SK-N-SH (cell line): ENCODE measurements at regions not wholly inside any gene's neighbourhood (a gene's known extent, or its start where the extent isn't known, plus 50 kb on each side); places are given as distances from the start of the nearest gene placed in this dataset.

Experiments
- CTCF ChIA-PET: fragments of 300-600, 350-600 bp; formaldehyde crosslinking; extraction: SDS; loops from one replicate; lab custom pipeline; 2021; lab: Yijun Ruan, JAX
- POLR2A ChIA-PET: fragments of 350-600 bp; sonication (Branson Sonifier 250); formaldehyde crosslinking; extraction: SDS; loops from one replicate; lab custom pipeline; 2020; ENCODE audit warnings: antibody characterized with exemption, inconsistent platforms; lab: Yijun Ruan, JAX
- DNase-seq: peaks from one replicate; pipeline ENCODE4 v3.0.0; 2012
- H2AFZ ChIP-seq: fragments of 200-600 bp; sonication (generic); 2 replicates; pipeline ENCODE4 v1.8.1; 2016; ENCODE audit warnings: antibody characterized with exemption, mild to moderate bottlenecking, low read depth
- H3F3A ChIP-seq: fragments of 200-600 bp; sonication (generic); replicated peaks from 2 replicates; pipeline ENCODE3; 2016; ENCODE audit warnings: antibody characterized with exemption, mild to moderate bottlenecking; ENCODE audit not compliant: insufficient read depth
- H3K27ac ChIP-seq, 2 experiments: fragments of 200-500 bp in 1 of 2; fragments of 200-600 bp in 1 of 2; sonication (Bioruptor generic) in 1 of 2; sonication (generic), shearing (Covaris generic) in 1 of 2; 2 replicates each; pipeline versions ENCODE4 v1.5.1 to v1.6.1; 2014 to 2016; ENCODE audit warnings: low read depth in 2 of 2, inconsistent platforms in 1 of 2, low read length in 1 of 2, mild to moderate bottlenecking in 1 of 2, mixed read lengths in 1 of 2
- H3K27me3 ChIP-seq: fragments of 200-600 bp; sonication (generic), shearing (Covaris generic); 2 replicates; pipeline ENCODE4 v1.6.1; 2016; ENCODE audit warnings: mixed run types; ENCODE audit not compliant: insufficient read depth
- H3K36me3 ChIP-seq, 2 experiments: fragments of 200-500 bp in 1 of 2; fragments of 200-600 bp in 1 of 2; sonication (Bioruptor generic) in 1 of 2; sonication (generic) in 1 of 2; replicated peaks in 1 of 2; 2 replicates each; pipeline versions ENCODE3 to v1.5.1; 2014 to 2016; ENCODE audit warnings: low read length in 1 of 2, mild to moderate bottlenecking in 1 of 2; ENCODE audit not compliant: insufficient read depth in 2 of 2, control insufficient read depth in 1 of 2
- H3K4me1 ChIP-seq, 2 experiments: fragments of 200-500 bp in 1 of 2; fragments of 200-600 bp in 1 of 2; sonication (Bioruptor generic) in 1 of 2; sonication (generic), shearing (Covaris generic) in 1 of 2; 2 replicates each; pipeline versions ENCODE4 v1.5.1 to v1.6.1; 2014 to 2016; ENCODE audit warnings: low read depth in 1 of 2, low read length in 1 of 2, mixed run types in 1 of 2; ENCODE audit not compliant: insufficient read depth in 2 of 2, control insufficient read depth in 1 of 2
- H3K4me2 ChIP-seq: fragments of 200-600 bp; sonication (generic), shearing (Covaris generic); 2 replicates; pipeline ENCODE4 v1.6.1; 2017; ENCODE audit warnings: mixed run types
- H3K4me3 ChIP-seq, 2 experiments: fragments of 200-500 bp in 1 of 2; fragments of 200-600 bp in 1 of 2; sonication (Bioruptor generic) in 1 of 2; sonication (generic), shearing (Covaris generic) in 1 of 2; 2 replicates each; pipeline versions ENCODE4 v1.5.1 to v1.8.1; 2014 to 2016; ENCODE audit warnings: low read depth in 2 of 2, inconsistent platforms in 1 of 2, low read length in 1 of 2, mild to moderate bottlenecking in 1 of 2, mixed read lengths in 1 of 2, moderate library complexity in 1 of 2
- H3K79me2 ChIP-seq: fragments of 200-600 bp; sonication (generic); 2 replicates; pipeline ENCODE4 v1.8.1; 2017; ENCODE audit warnings: mild to moderate bottlenecking; ENCODE audit not compliant: insufficient read depth
- H3K9ac ChIP-seq: fragments of 200-600 bp; sonication (generic); 2 replicates; pipeline ENCODE4 v1.6.1; 2017; ENCODE audit warnings: mixed run types
- H3K9me2 ChIP-seq: fragments of 200-600 bp; sonication (generic); 2 replicates; pipeline ENCODE4 v1.6.1; 2017; ENCODE audit warnings: mixed run types
- H3K9me3 ChIP-seq: fragments of 200-600 bp; sonication (generic); 2 replicates; pipeline ENCODE4 v1.6.1; 2017; ENCODE audit warnings: mixed run types, mild to moderate bottlenecking, moderate library complexity
- H4K20me1 ChIP-seq: fragments of 200-600 bp; sonication (generic); 2 replicates; pipeline ENCODE4 v1.6.1; 2017; ENCODE audit warnings: mild to moderate bottlenecking, mixed run types; ENCODE audit not compliant: insufficient read depth
- ELF1 ChIP-seq: IDR thresholded peaks from 2 replicates; pipeline ENCODE4 v1.4.0; 2012
- EP300 ChIP-seq, 2 experiments: IDR thresholded peaks; 2 replicates each; pipeline versions ENCODE4 v1.4.0 to v1.6.1; 2012; ENCODE audit warnings: borderline replicate concordance in 1 of 2, low read depth in 1 of 2, low read length in 1 of 2
- EZH2phosphoT487 ChIP-seq: fragments of 200-600 bp; sonication (generic); IDR thresholded peaks from 2 replicates; pipeline ENCODE4 v1.6.1; 2017; ENCODE audit warnings: low read depth, mixed run types, mild to moderate bottlenecking, antibody characterized with exemption, moderate library complexity, borderline replicate concordance
- FOSL2 ChIP-seq: IDR thresholded peaks from 2 replicates; pipeline ENCODE4 v1.4.0; 2012; ENCODE audit warnings: low read depth, mild to moderate bottlenecking, moderate library complexity, borderline replicate concordance
- GATA2 ChIP-seq: sonication (generic); formaldehyde crosslinking; IDR thresholded peaks from 2 replicates; pipeline ENCODE4 v1.5.0; 2020; ENCODE audit warnings: mild to moderate bottlenecking, missing genetic modification reagents
- JUND ChIP-seq: IDR thresholded peaks from 2 replicates; pipeline ENCODE4 v1.4.0; 2012
- MXI1 ChIP-seq: IDR thresholded peaks from 2 replicates; pipeline ENCODE4 v1.6.1; 2012; ENCODE audit warnings: mild to moderate bottlenecking, low read depth, low read length, improper control_type of control experiment
- NRF1 ChIP-seq: IDR thresholded peaks from 2 replicates; pipeline ENCODE4 v1.6.1; 2012; ENCODE audit warnings: low read depth, mild to moderate bottlenecking, low read length
- POLR2AphosphoS5 ChIP-seq: IDR thresholded peaks from 2 replicates; pipeline ENCODE4 v1.6.1; 2012; ENCODE audit warnings: low read depth, low read length
- RFX5 ChIP-seq: IDR thresholded peaks from 2 replicates; pipeline ENCODE4 v1.6.1; 2012; ENCODE audit warnings: mild to moderate bottlenecking, improper control_type of control experiment, low read length
- RXRA ChIP-seq: IDR thresholded peaks from 2 replicates; pipeline ENCODE4 v1.4.0; 2012; ENCODE audit warnings: low read depth, mild to moderate bottlenecking, borderline replicate concordance
- SIN3A ChIP-seq: IDR thresholded peaks from 2 replicates; pipeline ENCODE4 v1.6.1; 2012; ENCODE audit warnings: low read depth, mild to moderate bottlenecking, low read length, moderate library complexity, borderline replicate concordance
- TAF1 ChIP-seq: IDR thresholded peaks from 2 replicates; pipeline ENCODE4 v1.6.1; 2012; ENCODE audit warnings: low read depth, mild to moderate bottlenecking, low read length, moderate library complexity, borderline replicate concordance
- TCF12 ChIP-seq: IDR thresholded peaks from 2 replicates; pipeline ENCODE4 v1.4.0; 2012
- TEAD4 ChIP-seq: IDR thresholded peaks from 2 replicates; pipeline ENCODE4 v1.4.0; 2012; ENCODE audit warnings: mild to moderate bottlenecking, borderline replicate concordance; ENCODE audit not compliant: insufficient read depth
- USF2 ChIP-seq: fragments of 150-350 bp; IDR thresholded peaks from 2 replicates; pipeline ENCODE4 v1.6.1; 2017; ENCODE audit warnings: antibody characterized with exemption, low read length, low read depth, borderline replicate concordance
- YY1 ChIP-seq: IDR thresholded peaks from 2 replicates; pipeline ENCODE4 v1.4.0; 2012; ENCODE audit warnings: low read depth, mild to moderate bottlenecking
- ZBTB33 ChIP-seq: IDR thresholded peaks from 2 replicates; pipeline ENCODE4 v1.4.0; 2012; ENCODE audit warnings: low read depth, borderline replicate concordance
- WGBS: methylation state at CpG from one replicate; pipeline ENCODE4 v1.1.6; 2017; ENCODE audit warnings: low lambda C conversion rate; 5-methylcytosine and 5-hydroxymethylcytosine counted together
- TF ChIP-seq, protein P1 (sequence below): IDR thresholded peaks from 2 replicates; pipeline ENCODE4; 2012

GRCh38 chr7:80374321-80374720, 137.5 kb downstream of the GNAT3 start (continued):
- TF ChIP-seq JUND (no peak), EZH2phosphoT487 (no peak), ZBTB33 (no peak)

DNA sequence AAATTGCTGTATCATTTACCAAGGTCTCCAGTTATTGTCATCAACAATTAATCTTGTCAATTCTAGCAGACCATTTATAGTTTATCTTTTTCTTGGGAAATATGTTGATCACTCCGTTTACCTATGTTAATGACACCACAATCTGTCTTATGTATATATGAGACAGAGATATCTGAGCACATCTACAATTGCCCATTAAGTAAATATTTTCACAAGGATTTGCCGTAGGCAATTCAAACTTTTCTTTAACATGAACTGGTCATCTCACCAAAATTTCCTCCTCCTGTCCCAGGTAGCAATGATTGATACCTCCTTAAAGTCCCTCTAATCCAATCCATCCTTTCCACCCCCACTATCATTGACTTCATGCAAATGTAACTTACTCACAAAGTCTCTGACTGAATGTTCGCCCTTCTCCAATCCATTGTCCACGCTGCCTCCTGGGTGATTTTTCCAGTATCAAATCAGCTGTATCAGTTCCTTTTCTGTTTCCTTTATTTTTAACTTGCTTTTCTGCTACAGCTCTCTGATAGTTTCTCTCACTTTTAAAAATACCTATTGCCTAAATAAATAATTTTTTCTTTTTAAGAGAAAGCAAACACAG, 138.3 kb downstream of the GNAT3 start:
- TF ChIP-seq RFX5 (no peak), USF2 (no peak), SIN3A (no peak), FOSL2 (no peak), YY1 (no peak), GATA2 (no peak)
- TF ChIP-seq, protein P1, sequence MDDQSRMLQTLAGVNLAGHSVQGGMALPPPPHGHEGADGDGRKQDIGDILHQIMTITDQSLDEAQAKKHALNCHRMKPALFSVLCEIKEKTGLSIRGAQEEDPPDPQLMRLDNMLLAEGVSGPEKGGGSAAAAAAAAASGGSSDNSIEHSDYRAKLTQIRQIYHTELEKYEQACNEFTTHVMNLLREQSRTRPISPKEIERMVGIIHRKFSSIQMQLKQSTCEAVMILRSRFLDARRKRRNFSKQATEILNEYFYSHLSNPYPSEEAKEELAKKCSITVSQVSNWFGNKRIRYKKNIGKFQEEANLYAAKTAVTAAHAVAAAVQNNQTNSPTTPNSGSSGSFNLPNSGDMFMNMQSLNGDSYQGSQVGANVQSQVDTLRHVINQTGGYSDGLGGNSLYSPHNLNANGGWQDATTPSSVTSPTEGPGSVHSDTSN, result no peak
- TF ChIP-seq, all 33 proteins: peak for 0
- Histone ChIP-seq H3K36me3 (no peaks in the 10 kb centered on the region), H3K4me3 (no peak overlapping the region), H3K27ac (no peak overlapping the region; a peak in 1 of 4 replicates), H3K4me2 (no peak overlapping the region), H3K4me1 (peaks cover 0 to 10% of the 10 kb centered on the region in 2 experiments; a peak in 1 of 4 replicates), H3K79me2 (no peaks in the 10 kb centered on the region), H2AFZ (no peak overlapping the region), H3K9me2 (no peaks in the 10 kb centered on the region), H4K20me1 (no peaks in the 10 kb centered on the region), H3F3A (peaks cover 9% of the 10 kb centered on the region), H3K9ac (no peak overlapping the region), H3K27me3 (no peaks in the 10 kb centered on the region), H3K9me3 (no peaks in the 10 kb centered on the region)
- ChIA-PET CTCF (interaction anchor here (0.6 kb wide), 1 partner anchor 102 kb away, joined by 3 read pairs; no protein-coding TSS in a partner anchor), POLR2A (no interaction called here)
- WGBS, result 89% methylated on average over 4 of the region's 4 CpGs
- DNase-seq, result no peak

DNA sequence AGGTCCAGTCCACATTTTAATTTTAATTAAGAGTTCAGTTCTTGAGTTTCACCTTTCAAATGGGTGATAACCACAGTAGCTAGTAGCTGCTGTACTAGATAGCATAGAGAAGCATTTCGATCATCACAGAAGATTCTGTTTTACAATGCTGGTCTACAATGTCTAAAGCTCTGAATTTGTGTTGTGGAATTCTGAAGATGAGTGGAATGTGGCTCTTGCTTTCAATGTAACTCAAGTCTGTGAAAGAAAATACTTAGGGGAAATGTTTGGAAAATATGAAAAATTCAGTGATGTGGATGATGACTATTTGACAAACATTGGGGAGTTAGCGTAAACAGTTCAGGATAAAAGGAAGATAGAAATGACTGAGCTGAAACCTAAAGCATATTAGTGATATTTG, 139.4 kb downstream of the GNAT3 start:
- CTCF ChIA-PET, result interaction anchor here (0.7 kb wide), 1 partner anchor 19 kb away, joined by 3 read pairs; no protein-coding TSS in a partner anchor
- TF ChIP-seq EZH2phosphoT487 (no peak), MXI1 (no peak), NRF1 (no peak), POLR2AphosphoS5 (no peak), ELF1 (no peak), FOSL2 (peak; percentile 47; the same call in 1 of the 2 replicates), TEAD4 (peak; percentile 89), YY1 (no peak), RXRA (no peak), TCF12 (peak; percentile 42), USF2 (no peak), EP300 (IDR thresholded peaks at IDR 0.05; ENCODE audit: borderline replicate concordance in 1 of 2, low read depth in 1 of 2, low read length in 1 of 2) (peak in 1 of 2 experiments; percentile 69; a peak in 1 of 4 replicates), TAF1 (no peak)
- TF ChIP-seq, protein P1, result peak; percentile 45; the same call in 1 of the 2 replicates

More for the DNA sequence above, 139.4 kb downstream of the GNAT3 start:
- Histone ChIP-seq H3K4me1 (peaks cover 0 to 10% of the 10 kb centered on the region in 2 experiments; a peak in 1 of 4 replicates), H3K27me3 (no peaks in the 10 kb centered on the region), H3K9ac (no peak overlapping the region), H3K4me2 (no peak overlapping the region), H3F3A (peaks cover 5% of the 10 kb centered on the region), H3K36me3 (no peaks in the 10 kb centered on the region), H3K4me3 (no peak overlapping the region), H3K27ac (peak overlapping the region; percentile 29 to 41; a peak in 3 of 4 replicates), H3K9me2 (no peaks in the 10 kb centered on the region), H3K9me3 (no peaks in the 10 kb centered on the region), H4K20me1 (no peaks in the 10 kb centered on the region), H3K79me2 (no peaks in the 10 kb centered on the region), H2AFZ (peak overlapping the region; percentile 1; the same call in 1 of the 2 replicates)
- POLR2A ChIA-PET, result no interaction called here
- no peak for DNase-seq
- WGBS, result 63% methylated on average over 2 of the region's 2 CpGs
